CD4-positive, alpha-beta T cell (primary cell): ENCODE measurements at regions not wholly inside any gene's neighbourhood (a gene's known extent, or its start where the extent isn't known, plus 50 kb on each side); places are given as distances from the start of the nearest gene placed in this dataset.

Experiments used
- ATAC-seq: fragments of 200-7000 bp; cut with Tn5 transposase; one replicate; pipeline ENCODE4 v1.10.0; 2022; ENCODE audit warnings: mild to moderate bottlenecking; ENCODE audit not compliant: poor library complexity
- CTCF ChIA-PET: fragments of 350-600 bp; sonication (Branson Sonifier 250); formaldehyde crosslinking; loops from one replicate; lab custom pipeline; 2021; ENCODE audit warnings: antibody characterized with exemption, inconsistent platforms; lab: Charles Lee
- POLR2A ChIA-PET: fragments of 350-600 bp; sonication (Branson Sonifier 250); formaldehyde crosslinking; loops from one replicate; lab custom pipeline; 2021; ENCODE audit warnings: antibody characterized with exemption, inconsistent platforms; lab: Charles Lee
- DNase-seq, 14 experiments: peaks; one replicate each; pipeline ENCODE4 v3.0.0-alpha.2; 2013 to 2020; ENCODE audit warnings: mixed read lengths in 2 of 14
- H3K27ac ChIP-seq, 2 donors: one replicate each; pipeline versions ENCODE4 v1.5.1 to v1.7.0; 2013; ENCODE audit warnings: low read length in 2 of 2, low read depth in 1 of 2, mild to moderate bottlenecking in 1 of 2
- H3K27me3 ChIP-seq, 2 experiments: 1 replicate in 1 of 2; 2 replicates in 1 of 2; pipeline versions ENCODE4 v1.6.1 to v1.7.0; 2013; ENCODE audit warnings: low read length in 2 of 2, control low read depth in 1 of 2, mild to moderate bottlenecking in 1 of 2, moderate library complexity in 1 of 2; ENCODE audit not compliant: insufficient read depth in 2 of 2, control insufficient read depth in 1 of 2
- H3K36me3 ChIP-seq: one replicate; pipeline ENCODE4 v1.6.1; 2013; ENCODE audit warnings: low read length, control low read depth; ENCODE audit not compliant: insufficient read depth
- H3K4me1 ChIP-seq: one replicate; pipeline ENCODE4 v1.6.1; 2013; ENCODE audit warnings: low read length, control low read depth; ENCODE audit not compliant: insufficient read depth
- H3K4me3 ChIP-seq: one replicate; pipeline ENCODE4 v1.5.1; 2013; ENCODE audit warnings: mild to moderate bottlenecking, low read length, moderate library complexity
- H3K9me3 ChIP-seq, 2 experiments: 1 replicate in 1 of 2; 2 replicates in 1 of 2; pipeline versions ENCODE4 v1.6.1 to v1.7.0; 2013; ENCODE audit warnings: low read length in 2 of 2, mild to moderate bottlenecking in 2 of 2, control low read depth in 1 of 2, moderate library complexity in 1 of 2; ENCODE audit not compliant: control insufficient read depth in 1 of 2, insufficient read depth in 1 of 2
- H3K27ac Mint-ChIP-seq: one replicate; pipeline ENCODE4 v1.8.0; 2020; ENCODE audit warnings: mixed read lengths
- H3K27me3 Mint-ChIP-seq: one replicate; pipeline ENCODE4 v1.8.0; 2021; ENCODE audit warnings: mixed read lengths
- H3K36me3 Mint-ChIP-seq: one replicate; pipeline ENCODE4 v1.8.0; 2021; ENCODE audit warnings: low read depth, mixed read lengths
- H3K4me1 Mint-ChIP-seq: one replicate; pipeline ENCODE4 v1.8.0; 2021; ENCODE audit warnings: low read depth, mixed read lengths
- H3K4me3 Mint-ChIP-seq: one replicate; pipeline ENCODE4 v1.8.0; 2020; ENCODE audit warnings: mild to moderate bottlenecking, mixed read lengths
- H3K9me3 Mint-ChIP-seq: one replicate; pipeline ENCODE4 v1.8.0; 2020; ENCODE audit warnings: mixed read lengths
- CTCF ChIP-seq: fragments of 200-600 bp; IDR thresholded peaks from one replicate; pipeline ENCODE4 v1.8.0; 2022; ENCODE audit warnings: antibody characterized with exemption, mild to moderate bottlenecking
- intact Hi-C, 2 experiments: fragments of 100-400 bp; cut with DNase I in 1 of 2; cut with micrococcal nuclease in 1 of 2; formaldehyde crosslinking; loops; one replicate each; pipeline versions ENCODE4 v1.15.1 to v1.9.0; 2023 to 2025; cut with DNase I, micrococcal nuclease

- no peak overlapping the region for H3K27ac Mint-ChIP-seq
Observed at GRCh38 chr6:53199156-53199555, 50.5 kb upstream of the GCM1 start.

More at GRCh38 chr6:53199156-53199555, 50.5 kb upstream of the GCM1 start:
- Histone ChIP-seq H3K27me3 (no peaks in the 10 kb centered on the region), H3K4me3 (no peak overlapping the region), H3K4me1 (no peaks in the 10 kb centered on the region), H3K27ac (no peak overlapping the region), H3K9me3 (no peaks in the 10 kb centered on the region), H3K36me3 (no peaks in the 10 kb centered on the region)
- CTCF ChIA-PET, result no interaction called here
- ATAC-seq (no peak), DNase-seq (peak in 2 of 14 experiments; percentile 14 to 15)
- H3K27me3 Mint-ChIP-seq, result no peaks in the 10 kb centered on the region
- POLR2A ChIA-PET, result no interaction called here
- no peak for TF ChIP-seq CTCF
- H3K4me1 Mint-ChIP-seq, result no peaks in the 10 kb centered on the region
- no peaks in the 10 kb centered on the region for H3K36me3 Mint-ChIP-seq
- H3K4me3 Mint-ChIP-seq, result no peak overlapping the region
- intact Hi-C loops, result no loop called here
- no peaks in the 10 kb centered on the region for H3K9me3 Mint-ChIP-seq
